HCT116 (cell line): ENCODE measurements at regions not wholly inside any gene's neighbourhood (a gene's known extent, or its start where the extent isn't known, plus 50 kb on each side); places are given as distances from the start of the nearest gene placed in this dataset.

Experiments used
- ATAC-seq: fragments of 200-7000 bp; cut with Tn5 transposase; 2 replicates; pipeline ENCODE4 v1.9.1; 2020; ENCODE audit warnings: mild to moderate bottlenecking, moderate library complexity
- BruUV-seq: library from RNA; stranded (reverse); fragments of 400-500 nt; replicated peaks from 2 replicates; lab custom pipeline; 2021; lab: Mats Ljungman, UMichigan
- CTCF ChIA-PET: fragments of 300-600 bp; sonication (Branson Sonifier 250); formaldehyde crosslinking; loops from one replicate; lab custom pipeline; 2021; ENCODE audit warnings: antibody characterized with exemption; lab: Charles Lee
- POLR2A ChIA-PET: fragments of 300-600, 350-600 bp; sonication (Branson Sonifier 250); formaldehyde crosslinking; loops from one replicate; lab custom pipeline; 2021; ENCODE audit warnings: antibody characterized with exemption; lab: Charles Lee
- RAD21 ChIA-PET, 2 experiments: fragments of 300-600 bp; sonication (Branson Sonifier 250); formaldehyde crosslinking; loops; one replicate each; lab custom pipeline; 2023; ENCODE audit warnings: low total read pairs in 2 of 2; ENCODE audit not compliant: uncharacterized antibody in 2 of 2, unreplicated experiment in 2 of 2, low non-redundant PET in 1 of 2; lab: Charles Lee
- DNase-seq: peaks from one replicate; pipeline ENCODE4 v3.0.0-alpha.2; 2010; ENCODE audit warnings: low read depth, low spot score
- H2AFZ ChIP-seq: fragments of 200-600 bp; shearing (Covaris generic), sonication (generic); 2 replicates; pipeline ENCODE4 v1.6.1; 2017; ENCODE audit warnings: low read depth, mixed run types, mixed read lengths, antibody characterized with exemption, low read length; ENCODE audit not compliant: poor library complexity, severe bottlenecking
- H3K27ac ChIP-seq: 2 replicates; pipeline ENCODE4 v1.5.1; 2012; ENCODE audit warnings: low read depth, low read length
- H3K27me3 ChIP-seq: fragments of 200-600 bp; sonication (generic); 2 replicates; pipeline ENCODE4 v1.6.1; 2016; ENCODE audit warnings: mixed run types, low read length, mixed read lengths; ENCODE audit not compliant: insufficient read depth
- H3K36me3 ChIP-seq, 2 experiments: fragments of 200-500 bp in 1 of 2; fragments of 200-600 bp in 1 of 2; sonication (Bioruptor generic) in 1 of 2; sonication (generic) in 1 of 2; 2 replicates each; pipeline versions ENCODE4 v1.5.1 to v1.6.1; 2014 to 2016; ENCODE audit warnings: low read length in 2 of 2, inconsistent platforms in 1 of 2, mixed read lengths in 1 of 2, mixed run types in 1 of 2; ENCODE audit not compliant: insufficient read depth in 2 of 2, control insufficient read depth in 1 of 2
- H3K4me1 ChIP-seq, 2 experiments: fragments of 200-600 bp in 1 of 2; sonication (generic) in 1 of 2; 2 replicates each; pipeline versions ENCODE4 v1.5.1 to v1.6.1; 2012 to 2017; ENCODE audit warnings: low read length in 2 of 2, inconsistent platforms in 1 of 2, mild to moderate bottlenecking in 1 of 2, mixed read lengths in 1 of 2, mixed run types in 1 of 2, moderate library complexity in 1 of 2; ENCODE audit not compliant: insufficient read depth in 2 of 2, control insufficient read depth in 1 of 2
- H3K4me2 ChIP-seq: fragments of 200-600 bp; sonication (generic); 2 replicates; pipeline ENCODE4 v1.6.1; 2017; ENCODE audit warnings: mixed run types, low read length, mixed read lengths
- H3K4me3 ChIP-seq, 2 experiments: fragments of 200-600 bp in 1 of 2; sonication (generic) in 1 of 2; replicated peaks in 1 of 2; 2 replicates each; pipeline ENCODE4 v1.5.1; 2011 to 2016; ENCODE audit warnings: low read length in 2 of 2, control low read depth in 1 of 2, low read depth in 1 of 2, mild to moderate bottlenecking in 1 of 2, mixed read lengths in 1 of 2, mixed run types in 1 of 2
- H3K79me2 ChIP-seq: fragments of 200-600 bp; sonication (generic); 2 replicates; pipeline ENCODE4 v1.6.1; 2017; ENCODE audit warnings: mild to moderate bottlenecking, mixed run types, low read length, moderate library complexity, mixed read lengths; ENCODE audit not compliant: insufficient read depth
- H3K9ac ChIP-seq: fragments of 200-600 bp; sonication (generic); 2 replicates; pipeline ENCODE4 v1.6.1; 2016; ENCODE audit warnings: low read length, mixed read lengths
- H3K9me2 ChIP-seq: fragments of 200-600 bp; sonication (generic), shearing (Covaris generic); 2 replicates; pipeline ENCODE4 v1.6.1; 2017; ENCODE audit warnings: mixed run types, mild to moderate bottlenecking, moderate library complexity; ENCODE audit not compliant: insufficient read depth
- H3K9me3 ChIP-seq, 2 experiments: fragments of 200-500 bp in 1 of 2; fragments of 200-600 bp in 1 of 2; sonication (Bioruptor generic) in 1 of 2; sonication (generic) in 1 of 2; 2 replicates each; pipeline ENCODE4 v1.6.1; 2014 to 2017; ENCODE audit warnings: low read length in 2 of 2, mixed read lengths in 2 of 2, inconsistent platforms in 1 of 2, low read depth in 1 of 2, mild to moderate bottlenecking in 1 of 2, mixed run types in 1 of 2, moderate library complexity in 1 of 2; ENCODE audit not compliant: control insufficient read depth in 1 of 2, insufficient read depth in 1 of 2
- H4K20me1 ChIP-seq: fragments of 200-600 bp; sonication (generic), shearing (Covaris generic); 2 replicates; pipeline ENCODE4 v1.6.1; 2017; ENCODE audit warnings: mixed run types, mild to moderate bottlenecking, moderate library complexity; ENCODE audit not compliant: insufficient read depth
- ATF3 ChIP-seq: IDR thresholded peaks from 2 replicates; pipeline ENCODE4 v1.6.1; 2012
- CBX3 ChIP-seq: IDR thresholded peaks from 2 replicates; pipeline ENCODE4 v1.6.1; 2012; ENCODE audit warnings: low read depth
- CEBPB ChIP-seq: IDR thresholded peaks from 2 replicates; pipeline ENCODE4 v1.6.1; 2012; ENCODE audit warnings: low read depth
- CTCF ChIP-seq, 3 experiments: fragments of 200-600 bp in 1 of 3; sonication (generic) in 1 of 3; IDR thresholded peaks in 2 of 3; conservative IDR thresholded peaks in 1 of 3; 2 replicates each; pipeline ENCODE4 v1.5.1; 2012 to 2017; ENCODE audit warnings: low read depth in 2 of 3, low read length in 2 of 3, antibody characterized with exemption in 1 of 3, borderline replicate concordance in 1 of 3, control low read depth in 1 of 3, mild to moderate bottlenecking in 1 of 3, mixed read lengths in 1 of 3, mixed run types in 1 of 3, moderate library complexity in 1 of 3; ENCODE audit not compliant: insufficient read depth in 1 of 3
- EGR1 ChIP-seq: IDR thresholded peaks from 2 replicates; pipeline ENCODE4 v1.6.1; 2012; ENCODE audit warnings: low read depth
- ELF1 ChIP-seq: IDR thresholded peaks from 2 replicates; pipeline ENCODE4 v1.6.1; 2012; ENCODE audit warnings: low read depth, borderline replicate concordance
- EZH2 ChIP-seq: fragments of 200-600 bp; sonication (generic); IDR thresholded peaks from 2 replicates; pipeline ENCODE4 v1.6.1; 2017; ENCODE audit warnings: antibody characterized with exemption, mixed run types
- EZH2phosphoT487 ChIP-seq: fragments of 200-600 bp; IDR thresholded peaks from 2 replicates; pipeline ENCODE4 v1.6.1; 2018; ENCODE audit warnings: antibody characterized with exemption, borderline replicate concordance
- JUND ChIP-seq: IDR thresholded peaks from 2 replicates; pipeline ENCODE4 v1.6.1; 2012
- POLR2A ChIP-seq: IDR thresholded peaks from 2 replicates; pipeline ENCODE4 v1.7.0; 2011; ENCODE audit warnings: borderline replicate concordance; ENCODE audit not compliant: insufficient read depth, insufficient read length; ENCODE audit errors: extremely low read depth
- RAD21 ChIP-seq: IDR thresholded peaks from 2 replicates; pipeline ENCODE4 v1.6.1; 2012; ENCODE audit warnings: low read depth, mild to moderate bottlenecking
- REST ChIP-seq: IDR thresholded peaks from 2 replicates; pipeline ENCODE4 v1.6.1; 2012; ENCODE audit warnings: low read depth
- SIN3A ChIP-seq: IDR thresholded peaks from 2 replicates; pipeline ENCODE4 v1.6.1; 2012; ENCODE audit warnings: low read depth
- SP1 ChIP-seq: IDR thresholded peaks from 2 replicates; pipeline ENCODE4 v1.6.1; 2012; ENCODE audit warnings: low read depth
- SRF ChIP-seq: IDR thresholded peaks from 2 replicates; pipeline ENCODE4 v1.6.1; 2012; ENCODE audit warnings: low read depth
- TCF7L2 ChIP-seq: IDR thresholded peaks from 2 replicates; pipeline ENCODE4 v1.7.0; 2011; ENCODE audit warnings: borderline replicate concordance, inconsistent platforms; ENCODE audit not compliant: insufficient read depth, insufficient read length; ENCODE audit errors: extremely low read depth
- YY1 ChIP-seq: IDR thresholded peaks from 2 replicates; pipeline ENCODE4 v1.6.1; 2011; ENCODE audit warnings: low read length, low read depth, moderate library complexity, mild to moderate bottlenecking; ENCODE audit not compliant: insufficient replicate concordance; ENCODE audit errors: extremely low read depth
- ZBTB33 ChIP-seq: IDR thresholded peaks from 2 replicates; pipeline ENCODE4 v1.6.1; 2011; ENCODE audit warnings: mild to moderate bottlenecking, low read length, moderate library complexity; ENCODE audit not compliant: insufficient replicate concordance; ENCODE audit errors: extremely low read depth
- ZFX ChIP-seq: fragments of 450-650 bp; IDR thresholded peaks from 2 replicates; pipeline ENCODE4 v1.6.1; 2017
- ZNF274 ChIP-seq: fragments of 200-500 bp; sonication (Bioruptor generic); IDR thresholded peaks from 2 replicates; pipeline ENCODE4 v1.6.1; 2014; ENCODE audit warnings: mild to moderate bottlenecking, low read depth, low read length, inconsistent platforms
- intact Hi-C: fragments of 100-400 bp; cut with micrococcal nuclease; formaldehyde crosslinking; loops from 2 replicates; pipeline ENCODE4 v1.10.0; 2022

- TF ChIP-seq ZBTB33 (no peak), SIN3A (no peak), EZH2 (no peak), CTCF (IDR thresholded peaks at IDR 0.05 in 2 of 3, conservative IDR thresholded peaks at IDR 0.05 in 1 of 3; ENCODE audit: borderline replicate concordance in 1 of 3, insufficient read depth in 1 of 3, low read depth in 2 of 3, low read length in 2 of 3) (no peak), EGR1 (no peak), RAD21 (no peak), ELF1 (no peak), SP1 (no peak), JUND (no peak), CBX3 (no peak), POLR2A (no peak), ZFX (no peak), SRF (no peak), EZH2phosphoT487 (no peak), TCF7L2 (no peak), YY1 (no peak), REST (no peak), CEBPB (no peak), ATF3 (no peak), ZNF274 (no peak)
- TF ChIP-seq, all 23 proteins: peak for 0
- BruUV-seq: no TSS peak
- ATAC-seq: no peak
These were observed 176.4 kb upstream of the KCNJ16 start for GRCh38 chr17:69898601-69899000.

More at GRCh38 chr17:69898601-69899000, 176.4 kb upstream of the KCNJ16 start:
- Histone ChIP-seq H3K27ac (no peak overlapping the region), H3K4me2 (no peak overlapping the region), H3K9me3 (peaks cover 8 to 13% of the 10 kb centered on the region in 2 experiments; a peak in 2 of 4 replicates), H4K20me1 (no peaks in the 10 kb centered on the region), H3K9ac (no peak overlapping the region), H3K9me2 (no peaks in the 10 kb centered on the region), H3K27me3 (no peaks in the 10 kb centered on the region), H3K79me2 (no peaks in the 10 kb centered on the region), H3K4me3 (no peak overlapping the region), H3K4me1 (no peaks in the 10 kb centered on the region), H2AFZ (no peak overlapping the region), H3K36me3 (no peaks in the 10 kb centered on the region; a peak in 1 of 4 replicates)
- ChIA-PET POLR2A (no interaction called here), RAD21 (no interaction called here), CTCF (no interaction called here)
- intact Hi-C loops: no loop called here
- DNase-seq: no peak
